HG02571 (cell line): ENCODE measurements at regions not wholly inside any gene's neighbourhood (a gene's known extent, or its start where the extent isn't known, plus 50 kb on each side); places are given as distances from the start of the nearest gene placed in this dataset.
"Not testable (repeated sequence)": the region's sequence is repeated elsewhere in the genome, so short reads cannot be mapped to it uniquely, and the experiment has no call there.

Experiments used
- ATAC-seq: cut with Tn5 transposase; IDR thresholded peaks from one replicate; pipeline ENCODE4 v1.9.1; 2021; ENCODE audit warnings: mild to moderate bottlenecking, moderate library complexity; ENCODE audit not compliant: unreplicated experiment

DNA sequence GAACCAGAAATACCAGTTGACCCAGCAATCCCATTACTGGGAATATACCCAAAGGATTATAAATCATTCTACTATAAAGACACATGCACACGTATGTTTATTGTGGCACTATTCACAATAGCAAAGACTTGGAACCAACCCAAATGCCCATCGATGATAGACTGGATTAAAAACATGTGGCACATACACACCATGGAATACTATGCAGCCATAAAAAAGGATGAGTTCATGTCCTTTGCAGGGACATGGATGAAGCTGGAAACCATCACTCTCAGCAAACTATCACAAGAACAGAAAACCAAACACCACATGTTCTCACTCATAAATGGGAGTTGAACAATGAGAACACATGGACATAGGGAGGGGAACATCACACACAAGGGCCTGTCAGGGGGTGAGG is 86.2 kb upstream of the SETMAR start:
- not testable (repeated sequence) for ATAC-seq

DNA sequence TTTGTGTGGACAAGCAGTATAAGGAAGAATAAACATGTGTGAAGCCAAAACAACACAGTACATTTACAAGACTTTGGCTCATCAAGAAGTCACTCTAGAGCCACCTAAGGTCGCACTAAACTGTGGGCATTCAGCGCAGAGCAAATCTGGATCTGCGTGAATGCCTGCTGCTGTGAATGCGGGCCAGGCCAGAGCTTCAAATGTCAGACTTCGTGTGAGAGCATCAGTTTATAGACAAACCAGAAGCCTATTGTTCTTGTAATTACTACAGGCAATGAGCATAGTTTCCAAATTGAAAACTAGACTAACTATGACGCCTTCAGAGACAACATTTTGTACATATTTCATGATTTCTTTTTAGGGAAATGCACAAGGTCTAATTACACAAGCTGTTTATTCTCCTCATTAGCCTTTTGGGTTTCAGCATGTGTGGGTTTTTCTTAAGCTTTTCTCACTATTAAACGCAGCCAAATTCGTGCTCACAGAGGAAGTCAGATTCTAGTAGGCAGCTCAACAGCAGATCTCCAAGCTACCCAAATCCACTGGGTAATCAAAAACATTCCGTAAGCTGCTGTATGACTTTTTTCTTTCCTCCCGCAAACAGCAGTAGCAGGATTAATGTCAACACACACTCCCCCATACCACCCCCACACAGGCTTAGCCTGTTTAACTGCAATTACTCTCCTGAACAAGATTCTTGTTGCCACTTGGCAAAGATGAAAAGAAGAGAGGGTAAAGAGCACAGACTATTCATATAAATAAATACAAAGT is 84.5 kb upstream of the SETMAR start:
- no peak for ATAC-seq

DNA sequence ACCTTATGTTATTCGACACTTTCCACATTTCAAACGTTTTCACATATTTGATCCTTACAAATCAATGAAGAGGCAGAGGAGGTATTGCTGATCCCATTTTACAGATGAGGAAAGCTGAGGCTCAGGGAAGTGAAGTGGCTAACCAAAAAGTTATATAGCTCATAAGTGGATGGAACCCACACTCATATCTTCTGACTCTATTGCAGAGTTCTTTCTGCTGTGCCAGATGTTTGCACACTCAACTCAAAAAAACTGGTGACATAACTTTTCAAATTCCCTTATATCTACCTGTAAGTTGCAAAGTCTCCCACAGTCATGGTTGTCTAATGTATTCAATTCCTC is 84.0 kb upstream of the SETMAR start:
- ATAC-seq, result no peak

DNA sequence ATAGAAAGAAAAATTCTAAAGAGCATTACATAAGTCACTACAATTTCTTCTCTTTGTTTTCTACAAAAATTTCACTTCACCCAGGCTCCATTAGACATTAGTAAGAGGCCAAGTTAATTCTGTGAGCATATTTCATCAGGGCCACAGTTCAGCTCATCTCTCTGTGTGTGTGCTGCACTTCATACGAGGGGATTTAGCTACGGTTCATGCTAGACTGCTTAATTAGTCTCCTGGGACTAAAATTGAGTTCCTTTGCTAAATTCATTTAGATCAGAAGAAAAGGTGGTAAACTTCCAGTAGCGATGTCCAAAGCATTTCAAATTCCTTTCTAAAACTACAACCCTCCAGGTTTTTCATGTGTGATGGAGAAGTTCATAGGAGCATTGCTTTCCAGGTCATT is 83.1 kb upstream of the SETMAR start:
- no peak for ATAC-seq

DNA sequence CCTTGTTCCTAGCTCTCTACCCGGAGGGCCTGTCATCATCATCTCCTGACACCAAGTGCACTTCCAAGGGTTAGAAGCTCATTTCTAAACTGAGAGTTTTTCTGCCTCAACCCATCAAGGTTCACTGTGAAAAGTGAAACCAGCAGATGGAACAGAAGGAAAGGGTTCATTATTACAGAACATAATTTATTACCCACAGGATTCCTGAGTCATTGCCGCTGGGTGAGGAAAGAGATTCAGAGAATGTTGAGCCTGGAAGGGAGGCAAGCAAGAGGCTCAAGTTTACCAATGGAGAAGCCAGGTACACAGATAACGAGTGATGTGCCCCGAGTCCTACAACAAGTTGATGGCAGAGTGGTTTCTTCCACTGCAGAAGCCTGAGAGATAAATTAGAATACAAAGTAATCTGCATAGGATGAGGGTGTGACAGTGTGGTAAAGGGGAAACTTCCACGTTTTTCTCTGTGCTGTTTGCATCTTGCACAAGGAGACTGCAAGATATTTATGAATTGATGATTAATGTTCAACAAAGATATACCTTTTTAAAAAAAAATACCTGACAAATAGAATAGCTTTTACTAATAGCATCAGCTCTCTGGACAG is 80.5 kb upstream of the SETMAR start:
- ATAC-seq, result no peak

DNA sequence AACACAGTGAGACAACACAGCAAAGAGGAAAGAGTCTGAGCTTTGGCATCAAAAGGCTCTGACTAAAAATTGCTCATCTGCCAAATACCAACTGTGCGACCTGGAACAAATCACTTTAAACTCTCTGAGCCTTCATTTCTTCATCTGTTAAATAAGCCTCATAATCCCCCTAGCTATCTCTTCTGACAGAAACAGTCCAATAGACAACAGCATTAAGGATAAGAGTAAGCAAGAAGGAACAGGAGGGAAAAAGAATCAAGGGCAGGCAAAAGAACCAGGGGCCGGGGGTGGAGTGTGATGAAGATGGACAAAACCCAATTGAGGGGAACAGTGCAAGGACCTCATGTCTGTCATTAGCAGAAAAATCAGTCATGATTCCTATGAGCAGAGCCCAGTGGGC is 79.4 kb upstream of the SETMAR start:
- no peak for ATAC-seq

DNA sequence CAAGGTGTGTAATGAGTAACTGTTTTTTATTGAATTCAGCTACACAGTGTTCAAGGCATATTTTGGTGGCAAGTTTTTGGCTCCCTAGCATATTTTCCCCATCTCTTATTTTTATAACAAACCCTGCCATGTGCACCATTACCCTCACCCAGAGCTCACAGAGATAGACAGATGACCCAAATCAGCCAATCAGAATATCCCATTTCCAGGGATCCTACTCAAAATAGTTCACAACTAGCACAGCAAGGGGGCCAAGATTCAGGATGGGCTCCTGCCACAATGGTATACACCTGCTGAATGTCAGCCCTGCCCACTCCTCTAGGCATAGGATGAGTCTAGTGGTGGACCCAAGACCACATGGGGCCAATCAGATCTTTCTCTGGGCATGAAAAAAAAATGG is 78.8 kb upstream of the SETMAR start:
- no peak for ATAC-seq

DNA sequence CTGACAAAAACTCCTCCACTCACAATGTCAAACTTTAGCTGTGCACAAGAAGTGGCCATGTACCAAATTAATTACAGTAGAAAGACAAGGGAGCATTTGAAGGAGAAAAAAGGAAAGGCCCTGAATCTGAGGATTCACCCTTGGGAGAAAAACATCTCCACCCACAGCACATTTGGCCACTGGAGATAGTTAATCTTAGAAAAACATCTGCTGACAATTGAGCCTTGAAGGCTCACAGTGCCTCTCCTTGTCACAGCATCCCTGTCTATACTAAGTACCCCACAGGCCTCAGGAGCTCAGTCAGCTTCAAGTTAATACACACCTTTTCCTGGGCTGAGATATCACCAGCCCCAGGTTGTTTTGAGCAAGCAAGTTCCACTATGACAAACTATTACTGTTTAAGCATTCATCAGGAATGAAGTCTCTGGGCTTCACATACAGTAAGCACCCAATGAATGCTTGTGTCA is 78.1 kb upstream of the SETMAR start:
- no peak for ATAC-seq

DNA sequence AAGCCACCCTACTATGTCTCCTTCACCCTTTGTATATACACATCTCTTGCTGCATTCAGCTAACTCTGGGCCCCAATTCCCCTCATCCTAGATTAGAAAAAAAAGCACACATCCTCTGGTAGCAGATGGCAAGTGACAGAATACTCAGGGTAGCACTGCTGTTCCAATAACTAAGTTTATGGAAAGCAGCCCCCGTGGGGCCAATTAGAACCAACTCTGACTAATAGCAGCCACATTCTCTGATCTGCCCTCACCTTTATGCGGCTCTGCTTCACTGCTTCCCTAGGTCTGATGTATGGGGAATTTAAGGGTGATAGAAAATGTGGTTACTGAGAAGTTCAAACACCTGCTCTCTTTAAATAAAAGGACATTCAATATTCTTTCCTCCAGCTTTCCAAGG is 74.9 kb upstream of the SETMAR start:
- no peak for ATAC-seq

DNA sequence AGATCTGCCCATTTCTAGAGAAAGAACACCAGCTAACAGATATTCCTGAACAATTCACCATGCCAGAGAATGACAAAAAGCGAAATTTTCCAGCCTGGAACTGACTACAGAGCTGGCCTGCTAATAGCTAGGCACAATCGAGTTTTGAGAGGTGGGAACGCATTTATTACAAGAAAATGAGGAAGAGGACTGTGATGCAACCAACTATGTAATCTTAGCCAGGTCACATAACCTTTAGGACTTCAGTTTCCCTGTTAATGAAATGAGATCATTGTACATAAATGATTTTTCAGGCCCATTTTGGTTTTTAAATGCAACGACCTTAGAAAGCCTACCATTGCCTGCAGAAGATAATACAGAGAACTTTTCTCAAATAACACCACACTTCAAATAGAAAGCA is 72.1 kb upstream of the SETMAR start:
- no peak for ATAC-seq

DNA sequence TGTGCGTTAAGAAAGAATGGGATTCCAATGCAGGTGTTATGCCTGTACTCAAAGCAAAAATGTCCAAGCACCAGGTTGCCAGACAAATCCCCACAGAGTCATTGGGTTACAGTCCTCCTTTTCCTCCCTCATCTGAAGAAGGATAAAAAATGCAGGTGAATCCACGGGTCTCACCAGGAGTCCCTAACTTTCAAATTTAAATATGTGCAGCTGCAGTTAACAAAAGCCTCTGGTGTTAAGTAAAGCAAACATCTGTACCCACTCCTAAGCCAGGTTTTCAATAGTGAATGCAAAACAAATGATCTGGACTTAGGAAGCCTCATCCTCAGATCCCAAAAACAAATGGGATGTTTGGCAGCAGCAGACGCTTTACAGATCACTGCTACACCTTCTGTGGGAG is 70.4 kb upstream of the SETMAR start:
- ATAC-seq, result no peak

DNA sequence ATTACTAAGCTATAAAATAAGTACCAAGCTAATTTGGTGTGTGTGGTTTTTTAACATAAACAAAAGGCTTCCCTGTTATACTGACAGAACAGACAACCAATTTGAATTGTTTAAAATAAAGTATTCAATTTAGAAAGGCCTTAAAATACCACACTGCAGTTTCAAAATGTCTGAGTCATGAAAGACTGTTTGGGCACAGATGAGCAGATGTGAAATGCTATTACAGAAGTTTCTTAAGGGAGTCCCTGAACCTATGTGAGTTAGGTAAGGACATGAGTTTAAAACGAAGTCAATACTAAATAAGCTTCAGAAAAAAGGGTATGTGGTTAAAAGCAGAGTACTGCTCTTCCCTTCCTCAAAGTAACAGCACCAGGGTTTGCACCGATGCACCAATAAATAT is 69.7 kb upstream of the SETMAR start:
- ATAC-seq, result no peak

DNA sequence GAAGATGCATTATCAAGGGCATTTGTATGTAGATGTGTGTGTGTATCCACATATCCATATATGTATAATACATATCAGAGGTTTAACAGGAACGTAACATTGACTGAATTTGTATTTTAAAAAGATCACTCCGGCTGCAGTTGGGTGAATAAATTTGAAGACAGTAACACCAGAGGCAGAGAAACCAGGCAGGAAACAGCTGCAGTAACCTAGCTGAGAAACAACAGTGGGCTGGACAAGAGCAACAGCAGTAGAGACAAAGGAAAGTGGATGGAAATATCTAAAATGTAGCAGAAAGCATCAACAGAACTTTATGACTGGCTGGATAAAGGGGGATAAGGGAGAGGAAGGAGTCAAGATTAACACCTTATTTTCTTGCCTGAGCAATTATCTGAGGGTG is 68.3 kb upstream of the SETMAR start:
- no peak for ATAC-seq

DNA sequence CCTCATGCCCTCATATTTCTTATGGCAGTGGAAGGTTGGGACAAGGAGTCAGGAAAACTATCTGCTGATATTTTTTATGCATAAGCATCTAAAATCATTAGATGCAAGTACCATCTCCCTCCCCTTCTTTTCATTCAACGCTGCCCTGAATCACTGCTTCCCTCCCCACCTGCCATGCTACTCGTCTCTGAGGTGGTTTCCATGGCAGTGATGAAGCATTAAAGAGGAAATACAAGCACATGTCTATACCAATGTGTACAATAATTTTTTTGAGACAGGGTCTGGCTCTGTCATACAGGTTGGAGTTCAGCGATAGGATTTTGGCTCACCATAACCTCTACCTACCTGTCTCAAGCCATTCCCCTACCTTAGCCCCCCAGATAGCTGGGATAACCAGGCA is 67.5 kb upstream of the SETMAR start:
- no peak for ATAC-seq

DNA sequence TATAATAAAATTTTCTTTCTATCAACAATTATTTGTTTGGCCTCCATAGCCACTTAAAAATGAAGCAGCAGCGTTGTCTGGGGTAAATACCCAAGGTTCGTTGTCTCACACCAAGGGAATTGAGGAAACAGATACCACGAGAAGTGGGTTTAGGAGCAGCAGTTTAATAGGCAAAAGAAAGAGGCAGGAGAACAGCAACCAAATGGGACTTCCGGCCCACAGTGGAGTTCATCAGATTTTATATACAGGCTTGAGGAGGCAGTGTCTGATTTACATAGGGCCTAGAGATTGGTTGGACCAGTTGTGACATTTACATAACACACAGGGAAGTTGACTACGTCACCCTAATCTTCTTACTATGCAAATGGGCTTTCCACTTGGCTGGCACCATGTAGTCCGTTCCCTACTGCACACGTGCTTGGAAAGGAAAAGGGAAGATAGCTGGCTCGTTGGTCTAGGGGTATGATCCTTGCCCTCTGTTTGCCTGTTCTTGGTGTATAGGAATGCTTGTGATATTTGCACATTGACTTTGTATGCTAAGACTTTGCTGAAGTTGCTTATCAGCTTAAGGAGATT is 61.5 kb upstream of the SETMAR start:
- no peak for ATAC-seq

DNA sequence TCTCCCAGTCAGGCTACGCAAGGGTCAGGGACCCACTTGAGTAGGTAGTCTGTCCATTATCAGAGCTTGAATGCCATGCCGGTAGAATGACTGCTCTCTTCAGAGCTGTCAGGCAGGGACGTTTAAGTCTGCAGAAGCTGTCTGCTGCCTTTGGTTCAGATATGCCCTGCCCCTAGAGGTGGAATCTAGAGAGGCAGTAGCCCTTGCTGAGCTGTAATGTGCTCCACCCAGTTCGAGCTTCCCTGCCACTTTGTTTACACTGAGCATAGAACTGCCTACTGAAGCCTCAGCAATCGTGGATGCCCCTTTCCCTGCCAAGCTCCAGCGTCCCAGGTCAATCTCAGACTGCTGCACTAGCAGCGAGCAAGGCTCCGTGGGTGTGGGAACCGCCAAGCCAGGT is 57.5 kb upstream of the SETMAR start:
- ATAC-seq, result no peak

DNA sequence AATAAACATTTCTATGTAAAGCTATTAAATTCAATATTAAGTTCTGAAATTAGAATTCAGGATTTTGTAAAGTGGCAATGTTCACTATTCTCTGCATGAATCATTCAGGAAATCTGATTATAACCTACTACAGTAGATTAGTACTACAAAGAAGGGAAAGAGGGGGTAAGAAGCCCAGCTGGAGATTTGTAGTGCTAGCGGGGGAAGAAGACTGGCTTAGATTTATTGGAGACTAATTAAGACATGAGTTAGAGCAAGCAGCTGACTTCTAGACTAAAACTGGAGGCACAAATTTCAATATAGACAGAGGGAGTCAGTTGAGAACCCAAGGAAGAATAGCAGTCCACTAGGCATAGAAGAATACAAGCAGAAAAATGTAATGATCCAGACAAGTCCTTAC is 55.8 kb upstream of the SETMAR start:
- no peak for ATAC-seq

DNA sequence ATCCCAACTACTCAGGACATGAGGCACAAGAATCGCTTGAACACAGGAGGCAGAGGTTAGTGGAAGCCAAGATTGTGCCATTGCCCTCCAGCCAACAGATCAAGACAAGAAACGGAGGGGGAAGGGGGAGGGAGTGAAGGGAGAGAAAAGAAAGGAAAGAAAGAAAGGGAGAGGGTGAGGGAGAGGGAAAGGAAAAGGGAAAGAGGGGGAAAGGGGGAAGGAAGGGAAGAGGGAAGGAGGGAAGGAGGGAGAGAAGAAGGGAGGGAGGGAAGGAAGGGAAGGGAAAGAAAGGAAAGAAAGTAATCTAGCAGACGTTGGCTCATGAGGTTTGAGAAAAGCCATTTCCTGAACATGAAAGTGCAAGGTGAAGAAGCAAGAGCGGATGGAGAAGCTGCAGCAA is 53.1 kb upstream of the SETMAR start:
- ATAC-seq, result no peak

DNA sequence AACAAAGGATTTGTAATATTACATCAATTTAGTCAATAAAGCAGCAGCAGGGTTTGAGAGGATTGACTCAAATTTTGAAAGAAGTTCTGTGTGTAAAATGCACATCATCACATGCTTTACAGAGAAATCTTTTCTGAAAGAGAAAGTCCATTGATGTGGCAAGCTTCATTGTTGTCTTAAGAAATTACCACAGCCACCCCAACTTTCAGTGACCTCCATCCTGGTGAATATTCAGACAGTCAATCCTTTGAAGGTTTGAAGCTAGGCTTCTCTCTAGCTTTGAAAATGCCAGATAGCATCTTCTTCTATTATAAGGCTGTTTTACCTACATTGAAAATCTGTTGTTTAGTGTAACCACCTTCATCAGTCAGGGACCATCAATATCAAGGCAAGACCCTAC is 51.8 kb upstream of the SETMAR start:
- ATAC-seq, result no peak

DNA sequence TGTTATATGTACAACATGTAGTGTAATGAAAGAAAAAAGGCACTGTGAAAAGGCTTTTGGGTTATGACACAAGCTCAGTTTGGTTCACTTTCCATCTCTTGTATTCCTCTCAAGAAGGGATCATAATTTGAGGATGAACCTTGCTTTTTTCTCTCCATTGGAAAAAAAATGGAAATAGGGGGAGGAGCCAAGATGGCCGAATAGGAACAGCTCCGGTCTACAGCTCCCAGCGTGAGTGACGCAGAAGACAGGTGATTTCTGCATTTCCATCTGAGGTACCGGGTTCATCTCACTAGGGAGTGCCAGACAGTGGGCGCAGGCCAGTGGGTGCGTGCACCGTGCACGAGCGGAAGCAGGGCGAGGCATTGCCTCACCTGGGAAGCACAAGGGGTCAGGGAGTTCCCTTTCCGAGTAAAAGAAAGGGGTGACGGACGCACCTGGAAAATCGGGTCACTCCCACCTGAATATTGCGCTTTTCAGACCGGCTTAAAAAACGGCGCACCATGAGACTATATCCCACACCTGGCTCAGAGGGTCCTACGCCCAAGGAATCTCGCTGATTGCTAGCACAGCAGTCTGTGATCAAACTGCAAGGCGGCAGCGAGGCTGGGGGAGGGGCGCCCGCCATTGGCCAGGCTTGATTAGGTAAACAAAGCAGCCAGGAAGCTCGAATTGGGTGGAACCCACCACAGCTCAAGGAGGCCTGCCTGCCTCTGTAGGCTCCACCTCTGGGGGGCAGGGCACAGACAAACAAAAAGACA is 49.9 kb upstream of the SETMAR start:
- ATAC-seq, result not testable (repeated sequence)
